ENCODE measurements at regions not wholly inside any gene's neighbourhood (a gene's known extent, or its start where the extent isn't known, plus 50 kb on each side); places are given as distances from the start of the nearest gene placed in this dataset.

GRCh38 chr7:36040679-36041078, 112.4 kb upstream of the EEPD1 start:
- RAD21 ChIA-PET (ENCODE audit: unreplicated experiment): no interaction called here
- DNase-seq (ENCODE audit: low read depth, low spot score): no peak
- Histone ChIP-seq H2AFZ (ENCODE audit: control insufficient read depth, low read depth, low read length) (no peak overlapping the region), H3K4me2 (ENCODE audit: control insufficient read depth, insufficient read depth) (no peak overlapping the region), H3K4me3 (no peak overlapping the region), H3K27me3 (replicated peaks in 1 of 2; ENCODE audit: control insufficient read depth in 2 of 2, insufficient read depth in 2 of 2, low read length in 1 of 2) (no peaks in the 10 kb centered on the region), H3K36me3 (ENCODE audit: control insufficient read depth in 2 of 2, insufficient read depth in 2 of 2, low read length in 1 of 2) (no peaks in the 10 kb centered on the region), H3K27ac (ENCODE audit: control insufficient read depth, insufficient read depth) (no peak overlapping the region), H4K20me1 (ENCODE audit: control insufficient read depth, insufficient read depth) (no peaks in the 10 kb centered on the region), H3K4me1 (ENCODE audit: control insufficient read depth, insufficient read depth, low read length) (no peaks in the 10 kb centered on the region), H3K79me2 (ENCODE audit: control insufficient read depth, insufficient read depth, low read length) (no peaks in the 10 kb centered on the region), H3K9me3 (replicated peaks; ENCODE audit: control insufficient read depth, insufficient read depth, low read length) (no peaks in the 10 kb centered on the region), H3K9ac (ENCODE audit: control insufficient read depth, insufficient read depth, low read length) (no peak overlapping the region)
- CTCF ChIA-PET: interaction anchor here (2.0 kb wide), 1 partner anchor 19 kb away, joined by 4 read pairs; no protein-coding TSS in a partner anchor
- no peak for TF ChIP-seq IKZF2 (IDR thresholded peaks at IDR 0.05)
- TF ChIP-seq YBX1 (IDR thresholded peaks at IDR 0.05): no peak
- TF ChIP-seq IRF4 (IDR thresholded peaks at IDR 0.05; ENCODE audit: low read depth, low read length): no peak
- TF ChIP-seq RAD51 (IDR thresholded peaks at IDR 0.05): no peak
- TF ChIP-seq NKRF (conservative IDR thresholded peaks at IDR 0.05): no peak
- no peak for TF ChIP-seq IRF5 (IDR thresholded peaks at IDR 0.05; ENCODE audit: borderline replicate concordance)
- TF ChIP-seq BMI1 (IDR thresholded peaks at IDR 0.05; ENCODE audit: borderline replicate concordance): no peak
- TF ChIP-seq CBX3 (IDR thresholded peaks at IDR 0.05; ENCODE audit: borderline replicate concordance, low read depth): no peak
- TF ChIP-seq PML (IDR thresholded peaks at IDR 0.05; ENCODE audit: low read length): no peak
- TF ChIP-seq HCFC1 (IDR thresholded peaks at IDR 0.05; ENCODE audit: low read length): no peak
- no peak for TF ChIP-seq ATF3 (IDR thresholded peaks at IDR 0.05; ENCODE audit: borderline replicate concordance, extremely low read depth, low read depth, low read length)
- no peak for TF ChIP-seq NFYA (IDR thresholded peaks at IDR 0.05; ENCODE audit: borderline replicate concordance, low read depth, low read length)
- no peak for TF ChIP-seq TBL1XR1 (IDR thresholded peaks at IDR 0.05; ENCODE audit: low read depth, low read length)
- no peak for TF ChIP-seq SMARCA5 (IDR thresholded peaks at IDR 0.05)
- no peak for TF ChIP-seq LARP7 (IDR thresholded peaks at IDR 0.05)
- TF ChIP-seq MYC (IDR thresholded peaks at IDR 0.05; ENCODE audit: insufficient read depth, insufficient read length, insufficient replicate concordance, low read length, severe bottlenecking): no peak
- ATAC-seq: no peak
- POLR2A ChIA-PET: no interaction called here
- SMC1A ChIA-PET (ENCODE audit: uncharacterized antibody, unreplicated experiment): no interaction called here
- BruUV-seq (replicated peaks): no TSS peak
- 48% methylated on average over 3 of the region's 3 CpGs for WGBS (ENCODE audit: insufficient coverage, insufficient replicate concordance, low lambda C conversion rate, missing lambda C conversion rate)
- intact Hi-C loops (cut with micrococcal nuclease; ENCODE audit: unreplicated experiment): no loop called here
- in situ Hi-C loops (cut with MboI): no loop called here
- no peak for FAIRE-seq
